GM20000 (cell line): ENCODE measurements at regions not wholly inside any gene's neighbourhood (a gene's known extent, or its start where the extent isn't known, plus 50 kb on each side); places are given as distances from the start of the nearest gene placed in this dataset.

Source experiments
- DNase-seq: peaks from one replicate; pipeline ENCODE4 v3.0.0; 2012; ENCODE audit warnings: low spot score
- CTCF ChIP-seq: IDR thresholded peaks from 2 replicates; pipeline ENCODE4 v1.5.1; 2012; ENCODE audit warnings: mild to moderate bottlenecking, control low read depth; ENCODE audit errors: extremely low read depth, missing control alignments

DNA sequence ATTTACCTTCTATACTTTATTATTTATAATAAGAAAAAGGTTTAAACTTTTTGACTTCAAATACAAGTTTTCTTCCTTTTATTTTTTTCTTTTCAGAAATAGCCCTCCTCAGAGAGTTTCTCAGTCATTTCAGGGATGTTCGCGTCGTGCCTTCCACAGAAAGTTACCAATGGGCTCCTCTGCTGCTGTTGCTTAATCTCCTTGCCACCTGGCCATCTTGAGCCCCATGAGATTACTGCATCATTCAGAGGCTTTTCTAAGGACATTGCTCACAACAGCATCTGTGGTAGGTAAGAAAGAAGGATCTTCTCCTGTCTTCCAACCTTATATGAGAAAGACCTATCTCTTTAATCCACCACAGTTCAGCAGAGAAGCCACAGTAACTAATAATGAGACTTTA lies 1361.9 kb upstream of the ADGRL3 start:
- DNase-seq = no peak
- no peak for TF ChIP-seq CTCF

GRCh38 chr4:59841698-59842097 lies 1358.4 kb upstream of the ADGRL3 start:
- TF ChIP-seq CTCF = no peak
- DNase-seq = no peak

GRCh38 chr4:59848457-59848856 lies 1351.7 kb upstream of the ADGRL3 start:
- no peak for DNase-seq
- TF ChIP-seq CTCF = no peak

- DNase-seq = no peak
- no peak for TF ChIP-seq CTCF
These were observed 1344.3 kb upstream of the ADGRL3 start for GRCh38 chr4:59855630-59856352.

DNA sequence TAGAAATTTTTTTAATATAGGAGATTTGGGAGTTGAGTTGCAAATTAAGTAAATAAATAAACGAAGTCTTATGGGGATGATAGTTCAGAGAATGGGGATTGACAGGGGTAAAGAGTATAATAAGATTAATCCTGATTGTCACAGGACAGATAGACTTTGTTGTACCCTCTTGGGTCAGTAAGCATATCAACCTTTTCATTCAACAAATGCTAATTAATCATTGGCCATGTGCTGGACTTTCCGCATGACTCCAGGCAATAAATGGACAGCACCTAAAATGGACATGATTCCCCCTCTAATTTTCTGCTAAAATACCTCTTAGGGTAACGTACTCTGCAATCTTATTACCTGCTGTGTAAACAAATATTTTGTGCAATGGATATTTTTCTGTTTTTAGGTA lies 1331.1 kb upstream of the ADGRL3 start:
- no peak for TF ChIP-seq CTCF
- DNase-seq = no peak

- no peak for DNase-seq
- no peak for TF ChIP-seq CTCF
These were observed 1330.6 kb upstream of the ADGRL3 start for GRCh38 chr4:59869559-59869958.

- TF ChIP-seq CTCF = no peak
- no peak for DNase-seq
These were observed 1318.5 kb upstream of the ADGRL3 start for GRCh38 chr4:59881632-59882031.
